ENCODE measurements at regions not wholly inside any gene's neighbourhood (a gene's known extent, or its start where the extent isn't known, plus 50 kb on each side); places are given as distances from the start of the nearest gene placed in this dataset.

- CTCF ChIA-PET, result interaction anchor here (1.2 kb wide), 1 partner anchor 1132 kb away, joined by 3 read pairs; no protein-coding TSS in a partner anchor
- no peak overlapping the region for H3K4me3 ChIP-seq (ENCODE audit: low read depth, low read length)
- peaks cover 9% of the 10 kb centered on the region for H3K4me1 ChIP-seq (ENCODE audit: control insufficient read depth, insufficient read depth, low read length)
- H3K27ac ChIP-seq (ENCODE audit: extremely low read depth, low read depth, low read length), result no peak overlapping the region
- POLR2A ChIA-PET, result no interaction called here
- H3K36me3 ChIP-seq (ENCODE audit: control insufficient read depth in 2 of 2, insufficient read depth in 1 of 2, low read length in 2 of 2), result no peaks in the 10 kb centered on the region
- no peak for TF ChIP-seq GLI4 (tag by site-specific recombination; IDR thresholded peaks at IDR 0.05)
- TF ChIP-seq ZBTB49 (tag by site-specific recombination; IDR thresholded peaks at IDR 0.05; ENCODE audit: low read depth), result no peak
- no peak for TF ChIP-seq ZNF2 (tag by site-specific recombination; IDR thresholded peaks at IDR 0.05)
- TF ChIP-seq YY1 (tag by site-specific recombination; IDR thresholded peaks at IDR 0.05), result no peak
- no peak for TF ChIP-seq ZNF555 (tag by site-specific recombination; conservative IDR thresholded peaks at IDR 0.05)
- no peak for TF ChIP-seq ZNF518A (tag by site-specific recombination; conservative IDR thresholded peaks at IDR 0.05; ENCODE audit: low read depth)
- TF ChIP-seq ZNF677 (tag by site-specific recombination; IDR thresholded peaks at IDR 0.05), result no peak
- TF ChIP-seq HOXC10 (CRISPR knock-in tag; IDR thresholded peaks at IDR 0.05), result no peak
- no peaks in the 10 kb centered on the region for H3K9me3 ChIP-seq (ENCODE audit: control insufficient read depth, insufficient read depth, low read depth, low read length)
These were observed 1097.3 kb upstream of the FLRT2 start for GRCh38 chr14:84432676-84433075.

- TF ChIP-seq ZNF2 (tag by site-specific recombination; IDR thresholded peaks at IDR 0.05) (no peak), ELK4 (IDR thresholded peaks at IDR 0.05; ENCODE audit: borderline replicate concordance, low read depth, low read length) (no peak), ZNF777 (tag by site-specific recombination; IDR thresholded peaks at IDR 0.05; ENCODE audit: borderline replicate concordance) (no peak), ZNF580 (tag by site-specific recombination; IDR thresholded peaks at IDR 0.05) (no peak), ZNF488 (tag by site-specific recombination; IDR thresholded peaks at IDR 0.05) (no peak), ZNF146 (tag by site-specific recombination; IDR thresholded peaks at IDR 0.05) (no peak), PRDM6 (tag by site-specific recombination; IDR thresholded peaks at IDR 0.05) (no peak), ZNF830 (tag by site-specific recombination; IDR thresholded peaks at IDR 0.05; ENCODE audit: low read depth) (no peak)
- H3K27ac ChIP-seq (ENCODE audit: extremely low read depth, low read depth, low read length), result no peak overlapping the region
- no peaks in the 10 kb centered on the region for H3K36me3 ChIP-seq (ENCODE audit: control insufficient read depth in 2 of 2, insufficient read depth in 1 of 2, low read length in 2 of 2)
- peaks cover 9% of the 10 kb centered on the region for H3K4me1 ChIP-seq (ENCODE audit: control insufficient read depth, insufficient read depth, low read length)
- ChIA-PET CTCF (no interaction called here), POLR2A (no interaction called here)
- no peaks in the 10 kb centered on the region for H3K9me3 ChIP-seq (ENCODE audit: control insufficient read depth, insufficient read depth, low read depth, low read length)
- no peak overlapping the region for H3K4me3 ChIP-seq (ENCODE audit: low read depth, low read length)
These were observed 1096.0 kb upstream of the FLRT2 start for GRCh38 chr14:84433961-84434360.
